HG03432 (cell line): ENCODE measurements at regions not wholly inside any gene's neighbourhood (a gene's known extent, or its start where the extent isn't known, plus 50 kb on each side); places are given as distances from the start of the nearest gene placed in this dataset.
A peak's percentile ranks its signal among the peaks of the same experiment; 100 is the strongest.

Experiments used
- ATAC-seq: cut with Tn5 transposase; IDR thresholded peaks from one replicate; pipeline ENCODE4 v1.9.1; 2021; ENCODE audit warnings: mild to moderate bottlenecking, moderate library complexity; ENCODE audit not compliant: unreplicated experiment

DNA sequence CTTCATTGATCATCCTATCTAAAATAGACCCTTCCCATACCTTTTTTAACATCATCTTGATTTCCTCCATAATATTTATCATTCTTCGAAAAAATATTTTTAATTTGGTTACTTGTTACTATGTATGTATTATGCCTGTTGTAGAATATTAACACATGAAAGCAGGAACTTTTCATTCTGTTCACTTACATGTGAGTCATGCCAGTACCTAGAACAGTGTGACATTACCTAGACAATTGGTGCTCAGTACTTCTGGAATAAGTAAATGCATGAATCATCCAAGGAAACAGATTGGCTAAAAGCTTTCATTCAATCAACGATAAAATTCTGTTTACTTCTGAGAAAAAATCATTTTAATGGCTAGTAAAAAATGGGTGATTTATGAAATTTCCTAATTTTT is 76.4 kb downstream of the CXXC4 start:
- ATAC-seq, result no peak

GRCh38 chr4:104417357-104417882 is 77.3 kb downstream of the CXXC4 start:
- no peak for ATAC-seq

DNA sequence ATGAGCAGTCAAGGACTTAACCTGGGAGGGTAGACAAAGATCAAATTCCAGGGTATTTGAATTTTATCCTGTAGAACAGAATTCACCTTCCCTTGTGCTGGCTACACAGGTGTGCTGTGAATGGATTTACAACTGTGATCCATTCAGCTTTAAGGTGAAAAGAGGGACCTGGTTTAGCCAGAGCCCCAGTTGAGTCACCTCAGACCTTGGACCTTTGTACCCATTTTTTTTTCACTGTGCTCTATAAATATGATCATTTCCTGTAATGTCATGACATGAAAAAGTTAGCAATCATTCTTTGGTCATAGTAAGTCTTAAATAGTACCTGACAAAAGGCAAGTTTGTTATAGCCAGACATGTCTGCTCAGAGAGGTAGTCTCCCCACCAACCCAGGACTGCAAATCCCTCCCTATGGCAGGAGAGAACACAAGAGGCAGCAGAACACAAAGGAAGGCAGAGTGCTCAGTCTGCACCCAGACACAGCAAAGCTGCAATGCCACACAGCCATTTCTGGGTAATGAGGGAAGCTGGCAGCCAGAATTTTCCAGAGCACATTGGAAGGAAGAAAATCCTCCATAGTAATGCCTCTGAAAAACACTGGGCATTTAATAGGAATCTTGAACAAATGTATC is 77.9 kb downstream of the CXXC4 start:
- no peak for ATAC-seq

GRCh38 chr4:104413487-104413886 is 81.2 kb downstream of the CXXC4 start:
- no peak for ATAC-seq

DNA sequence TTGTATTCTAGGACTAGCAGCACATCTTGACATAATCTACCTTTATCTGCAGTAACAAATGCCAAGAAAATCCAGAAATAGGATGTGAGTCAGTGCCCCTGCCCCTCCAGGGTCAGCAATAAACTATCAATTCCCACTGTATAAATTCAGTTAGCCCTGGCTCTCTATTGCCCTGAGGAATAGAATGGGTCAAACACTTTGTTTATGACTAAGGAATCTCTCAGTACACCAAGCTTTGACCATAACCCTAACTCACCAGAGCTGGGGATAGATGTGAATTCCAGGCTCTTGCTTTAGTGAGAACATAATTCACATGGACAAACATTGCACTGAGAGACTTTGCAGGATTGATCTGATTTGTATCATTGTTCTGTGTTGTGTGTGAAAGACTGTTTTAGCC is 82.3 kb downstream of the CXXC4 start:
- ATAC-seq, result no peak

DNA sequence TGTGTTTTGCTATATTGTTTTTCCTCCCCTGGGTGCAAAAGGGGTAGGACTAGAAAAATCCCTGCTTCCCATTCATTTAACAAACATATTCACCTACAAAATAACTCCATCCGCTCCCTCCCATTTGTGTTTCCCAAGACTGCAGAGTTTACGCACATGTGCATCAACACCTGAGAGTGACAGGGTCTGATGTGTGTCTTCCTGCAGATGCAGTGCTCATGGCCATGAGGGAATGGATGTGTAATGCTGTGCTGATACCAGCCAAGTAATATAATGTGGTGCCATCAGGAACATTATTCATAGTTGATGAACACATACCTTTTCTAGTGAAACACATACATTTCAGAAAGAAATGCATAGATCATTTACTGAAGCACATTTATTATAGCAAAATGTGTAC is 83.2 kb downstream of the CXXC4 start:
- ATAC-seq, result no peak

- ATAC-seq, result no peak
Measured at GRCh38 chr4:104408878-104409277, 85.8 kb downstream of the CXXC4 start.

DNA sequence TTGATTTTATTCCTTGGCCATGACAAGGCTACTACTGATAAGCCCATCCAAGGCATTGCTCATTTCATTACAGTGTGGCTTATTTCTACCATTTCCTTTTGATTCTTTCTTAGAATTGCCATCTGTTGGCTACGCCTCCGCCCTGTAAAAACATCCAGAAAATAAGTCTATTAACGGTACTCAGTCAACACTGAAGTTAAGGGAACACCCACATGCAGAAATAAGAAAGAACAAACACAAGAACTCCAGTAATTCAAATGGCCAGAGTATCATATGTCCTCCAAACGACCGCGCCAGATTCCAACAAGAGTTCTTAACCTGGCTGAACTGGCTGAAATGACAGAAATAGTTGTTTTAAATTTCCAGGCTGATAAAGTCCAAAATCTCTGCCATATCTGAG is 90.3 kb downstream of the CXXC4 start:
- ATAC-seq, result no peak

GRCh38 chr4:104395168-104395614 is 99.5 kb downstream of the CXXC4 start:
- ATAC-seq, result no peak

DNA sequence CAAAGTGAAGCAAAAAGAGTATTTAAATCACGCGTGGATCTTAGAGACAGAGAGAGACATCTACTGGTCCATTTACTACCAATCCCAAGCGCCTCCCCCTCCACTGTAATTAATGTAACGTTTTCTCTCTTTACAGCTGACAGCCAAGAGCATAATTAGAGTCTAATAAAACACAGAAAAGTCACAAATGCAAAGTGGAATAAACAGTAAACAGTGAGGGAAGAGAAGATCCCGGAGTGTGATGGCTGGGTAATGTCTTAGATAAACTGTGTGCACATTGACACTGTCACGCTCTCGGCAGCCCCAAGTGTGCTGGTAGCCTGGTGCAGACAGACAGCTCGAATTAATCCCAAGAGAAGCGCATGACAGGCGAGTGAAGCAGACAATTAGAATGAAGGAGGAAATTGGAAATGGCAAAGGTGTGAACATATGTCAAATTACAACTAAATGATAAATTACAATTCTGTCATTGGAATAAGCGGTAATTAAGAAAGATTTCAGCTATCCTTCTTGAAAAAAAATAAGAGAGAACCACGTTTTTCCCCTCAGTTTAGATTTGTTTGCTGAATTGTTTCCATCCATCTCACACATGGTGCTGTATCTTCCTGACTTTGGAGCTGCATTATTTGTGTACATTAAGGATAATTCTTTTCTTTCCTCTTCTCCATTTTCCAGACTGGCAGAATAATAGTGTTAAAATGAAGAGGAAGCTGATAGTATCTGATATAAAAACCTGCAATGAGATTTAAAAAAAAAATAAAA is 100.1 kb downstream of the CXXC4 start:
- ATAC-seq, result no peak

DNA sequence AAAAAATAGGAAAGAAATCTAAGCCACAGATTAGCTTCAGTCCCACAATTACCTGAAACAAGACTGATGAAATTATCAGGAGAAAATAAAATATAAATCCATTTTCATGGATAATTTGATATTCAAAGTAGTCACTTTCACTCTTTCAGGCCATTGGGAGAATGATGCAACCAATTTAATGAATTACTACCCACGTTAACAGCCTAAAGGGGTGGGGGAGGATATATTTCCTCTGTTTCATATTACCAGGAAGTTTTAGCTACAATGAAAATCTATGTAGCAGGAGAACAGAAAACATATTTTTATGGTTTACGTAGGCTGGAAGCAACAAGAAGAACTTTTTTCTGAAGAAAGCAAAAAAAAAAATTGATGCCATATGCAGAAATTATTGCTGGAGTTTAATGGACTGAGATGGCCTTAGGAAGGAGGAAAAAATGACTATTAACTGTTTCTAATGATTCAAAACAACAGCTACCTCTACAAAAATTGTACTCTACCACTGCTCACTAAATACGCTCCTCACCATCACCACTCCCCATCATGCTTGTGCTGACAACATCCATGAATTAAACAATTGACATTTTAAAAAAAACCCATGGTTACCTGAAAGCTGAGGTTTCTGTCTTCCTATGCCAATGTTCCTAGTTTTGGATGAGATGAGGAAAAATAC is 100.9 kb downstream of the CXXC4 start:
- no peak for ATAC-seq

GRCh38 chr4:104385713-104386112 is 109.0 kb downstream of the CXXC4 start:
- no peak for ATAC-seq

- no peak for ATAC-seq
Measured at GRCh38 chr4:104382961-104383360, 111.7 kb downstream of the CXXC4 start.

GRCh38 chr4:104381729-104382128 is 113.0 kb downstream of the CXXC4 start:
- ATAC-seq, result no peak

DNA sequence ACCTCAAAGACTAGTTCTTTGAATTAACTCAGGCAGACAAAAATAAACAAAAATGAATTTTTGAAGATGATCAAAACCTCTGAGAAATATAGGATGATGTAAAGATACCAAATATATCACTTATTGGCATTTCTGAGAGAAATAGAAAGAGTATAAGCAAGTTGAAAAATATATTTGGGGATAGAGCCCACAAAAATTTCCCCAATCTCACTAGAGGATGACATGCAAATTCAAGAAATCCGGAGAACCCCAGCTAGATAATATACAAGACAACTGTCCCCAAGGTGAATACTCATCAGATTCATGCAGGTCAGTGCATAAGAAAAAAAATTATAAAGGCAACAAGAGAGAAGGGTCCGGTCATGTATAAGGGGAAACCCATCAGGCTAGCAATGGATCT is 129.1 kb downstream of the CXXC4 start:
- ATAC-seq, result peak; percentile 63

DNA sequence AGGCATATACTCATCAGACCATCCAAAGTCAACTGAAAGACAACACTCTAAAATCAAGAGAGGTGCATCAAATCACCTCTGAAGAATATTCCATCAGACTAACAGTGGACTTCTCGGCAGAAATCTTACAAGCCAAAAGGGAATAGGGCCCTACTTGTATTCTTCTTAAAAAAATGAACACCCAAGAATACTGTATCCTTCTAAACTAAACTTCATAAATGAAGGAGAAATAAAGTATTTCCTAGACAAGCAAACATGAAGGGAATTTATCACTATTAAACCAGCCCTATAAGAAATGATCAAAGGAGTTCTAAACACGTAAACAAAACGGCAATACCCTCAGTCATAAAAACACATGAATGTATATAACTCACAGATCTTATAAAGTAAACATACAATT is 141.2 kb downstream of the CXXC4 start:
- no peak for ATAC-seq

- ATAC-seq, result no peak
Measured at GRCh38 chr4:104352211-104352610, 142.5 kb downstream of the CXXC4 start.

- ATAC-seq, result no peak
Measured at GRCh38 chr4:104351706-104352105, 143.0 kb downstream of the CXXC4 start.

DNA sequence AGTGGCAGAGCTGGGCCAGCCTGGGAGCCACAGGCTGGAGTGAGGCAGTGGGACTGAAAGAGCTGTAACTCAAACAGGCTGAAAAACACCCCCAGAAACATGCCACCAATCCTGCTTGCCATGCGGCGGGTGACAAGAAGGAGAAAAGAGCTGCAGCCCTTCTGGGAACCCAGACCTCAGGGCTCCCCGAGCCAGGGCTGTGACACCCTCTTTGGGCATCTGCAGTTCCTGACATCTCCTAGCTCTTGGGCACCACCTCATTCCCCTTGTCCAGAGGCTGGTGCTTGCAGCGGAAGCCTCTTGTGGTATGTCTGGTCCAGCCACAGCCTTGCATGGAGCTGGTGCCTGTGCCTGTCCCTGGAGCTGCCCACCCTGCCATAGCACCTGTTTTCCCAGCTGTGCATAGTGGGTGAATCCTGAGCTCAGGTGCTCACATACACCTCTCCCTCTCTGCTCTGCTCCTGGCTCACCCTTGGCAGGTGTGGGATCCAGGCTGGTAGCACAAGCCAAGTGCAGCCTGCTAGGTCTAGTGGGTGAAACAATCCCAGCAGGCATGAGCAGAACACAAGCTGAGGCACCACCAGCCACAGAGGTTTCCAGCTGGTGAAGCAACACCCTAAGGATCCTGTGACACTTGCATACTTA is 149.0 kb downstream of the CXXC4 start:
- no peak for ATAC-seq

DNA sequence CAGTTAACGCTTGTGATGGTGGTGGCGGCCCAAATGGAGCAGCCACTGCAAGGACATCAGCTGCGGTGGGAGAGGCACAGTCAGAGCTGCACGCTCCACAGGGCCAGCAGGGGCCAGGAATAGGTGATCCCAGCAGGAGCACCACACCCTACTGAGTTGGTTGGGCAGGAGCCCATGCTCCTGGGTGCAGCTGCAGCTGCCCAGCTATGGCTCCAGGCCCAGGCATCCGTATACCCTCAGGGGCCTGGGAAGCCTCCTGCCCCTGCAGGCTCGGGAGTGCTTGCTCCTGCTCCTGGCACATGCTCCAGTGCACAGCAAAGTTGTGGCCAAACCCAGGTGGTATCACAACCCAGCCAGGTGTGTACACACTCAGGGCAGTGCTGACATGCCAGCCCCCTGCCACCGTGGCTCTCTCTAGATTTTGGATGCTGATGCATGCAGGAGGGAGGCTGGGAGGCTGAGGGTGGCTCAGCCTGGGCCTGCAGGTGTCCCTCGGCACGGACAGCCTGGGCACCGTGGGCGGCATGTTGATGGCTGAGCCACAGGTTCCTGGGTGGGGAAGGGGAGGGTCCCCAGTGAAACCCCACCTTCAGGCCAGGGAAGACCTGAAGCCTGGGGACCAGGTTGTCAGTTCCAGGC is 150.2 kb downstream of the CXXC4 start:
- no peak for ATAC-seq

- no peak for ATAC-seq
Measured at GRCh38 chr4:104334410-104334809, 160.3 kb downstream of the CXXC4 start.
